ENCODE measurements at regions not wholly inside any gene's neighbourhood (a gene's known extent, or its start where the extent isn't known, plus 50 kb on each side); places are given as distances from the start of the nearest gene placed in this dataset.

DNA sequence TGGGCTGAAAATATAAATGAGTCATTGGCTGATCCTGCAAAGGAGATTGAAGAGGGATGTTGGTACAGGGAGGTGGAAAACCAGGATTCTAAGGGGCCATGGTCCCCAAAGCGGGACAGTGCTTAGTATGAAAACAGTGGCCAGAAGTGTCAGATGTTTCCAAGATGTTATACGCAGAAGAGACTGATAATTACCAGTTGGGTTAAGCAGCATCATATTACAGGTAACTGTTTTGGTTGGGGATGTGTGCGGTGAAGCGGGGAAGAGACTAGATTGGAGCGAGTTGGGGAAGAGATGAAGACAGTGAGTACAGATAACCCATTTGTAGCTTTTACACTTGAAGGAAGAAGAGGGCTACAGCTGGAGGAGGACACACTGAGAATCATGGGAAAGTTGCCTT, 80.8 kb downstream of the PLEKHG1 start:
- H3K36me3 Mint-ChIP-seq (ENCODE audit: low read depth) = no peaks in the 10 kb centered on the region
- Histone ChIP-seq H3K27ac (ENCODE audit: low read depth, low read length) (no peak overlapping the region), H3K9me3 (ENCODE audit: control insufficient read depth, low read length) (no peaks in the 10 kb centered on the region), H3K36me3 (ENCODE audit: control insufficient read depth, insufficient read depth, low read length) (no peaks in the 10 kb centered on the region), H3K4me3 (ENCODE audit: low read length) (no peak overlapping the region), H3K4me1 (ENCODE audit: control insufficient read depth, insufficient read depth, low read length) (no peaks in the 10 kb centered on the region), H3K9ac (ENCODE audit: extremely low read depth, low read length, poor library complexity, severe bottlenecking) (no peak overlapping the region), H3K27me3 (ENCODE audit: control insufficient read depth, insufficient read depth, low read length, poor library complexity, severe bottlenecking) (no peaks in the 10 kb centered on the region)
- no peak overlapping the region for H3K27ac Mint-ChIP-seq
- no peak overlapping the region for H3K4me3 Mint-ChIP-seq
- H3K4me1 Mint-ChIP-seq = no peaks in the 10 kb centered on the region
- no peaks in the 10 kb centered on the region for H3K27me3 Mint-ChIP-seq (ENCODE audit: insufficient read depth)
- 89 to 96% methylated on average over 2 to 5 of the region's 5 CpGs for WGBS, 2 experiments (ENCODE audit: insufficient coverage in 1 of 2, insufficient read length in 1 of 2)
- no peak for DNase-seq
- no peaks in the 10 kb centered on the region for H3K9me3 Mint-ChIP-seq
- TF ChIP-seq, protein P1, sequence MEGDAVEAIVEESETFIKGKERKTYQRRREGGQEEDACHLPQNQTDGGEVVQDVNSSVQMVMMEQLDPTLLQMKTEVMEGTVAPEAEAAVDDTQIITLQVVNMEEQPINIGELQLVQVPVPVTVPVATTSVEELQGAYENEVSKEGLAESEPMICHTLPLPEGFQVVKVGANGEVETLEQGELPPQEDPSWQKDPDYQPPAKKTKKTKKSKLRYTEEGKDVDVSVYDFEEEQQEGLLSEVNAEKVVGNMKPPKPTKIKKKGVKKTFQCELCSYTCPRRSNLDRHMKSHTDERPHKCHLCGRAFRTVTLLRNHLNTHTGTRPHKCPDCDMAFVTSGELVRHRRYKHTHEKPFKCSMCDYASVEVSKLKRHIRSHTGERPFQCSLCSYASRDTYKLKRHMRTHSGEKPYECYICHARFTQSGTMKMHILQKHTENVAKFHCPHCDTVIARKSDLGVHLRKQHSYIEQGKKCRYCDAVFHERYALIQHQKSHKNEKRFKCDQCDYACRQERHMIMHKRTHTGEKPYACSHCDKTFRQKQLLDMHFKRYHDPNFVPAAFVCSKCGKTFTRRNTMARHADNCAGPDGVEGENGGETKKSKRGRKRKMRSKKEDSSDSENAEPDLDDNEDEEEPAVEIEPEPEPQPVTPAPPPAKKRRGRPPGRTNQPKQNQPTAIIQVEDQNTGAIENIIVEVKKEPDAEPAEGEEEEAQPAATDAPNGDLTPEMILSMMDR (conservative IDR thresholded peaks at IDR 0.05) = no peak

DNA sequence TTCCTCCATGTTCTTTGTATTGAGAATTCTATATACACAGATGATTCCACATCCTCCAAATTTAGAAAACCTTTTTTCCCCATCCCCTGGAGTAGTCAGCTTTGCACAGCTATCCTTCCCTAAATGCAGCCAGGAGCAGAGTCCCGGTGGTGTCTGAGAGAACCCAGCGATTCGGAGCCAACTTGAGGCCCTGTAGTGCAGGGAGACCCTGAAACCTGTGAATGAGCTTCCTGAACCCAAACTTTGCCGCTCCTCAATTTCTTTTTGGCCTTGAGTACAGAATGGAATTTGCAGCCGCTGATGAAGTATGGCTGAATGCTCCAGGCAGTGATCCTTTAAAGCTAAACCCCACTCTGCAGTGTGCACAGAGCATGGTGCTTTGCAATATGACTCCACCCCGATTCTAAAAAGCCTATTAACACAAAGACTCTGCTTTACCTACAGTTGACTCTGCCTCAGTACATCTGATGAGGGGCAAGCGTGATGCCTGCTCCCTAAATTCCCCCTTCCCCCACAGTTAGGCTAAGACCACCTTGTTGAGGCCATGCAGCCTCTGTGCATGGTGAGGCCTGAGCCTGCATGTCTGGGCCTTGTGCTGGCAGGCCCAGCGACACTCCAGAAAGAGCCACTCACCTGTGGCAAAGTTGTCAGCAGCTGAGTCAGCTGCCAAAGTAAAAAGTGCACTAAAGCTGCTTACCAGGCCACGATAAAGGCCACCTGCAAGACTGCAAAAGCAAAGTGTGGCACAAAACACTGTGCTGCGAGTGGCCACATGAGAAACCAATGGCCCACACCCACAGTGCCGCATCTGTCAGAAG, 82.1 kb downstream of the PLEKHG1 start:
- Histone ChIP-seq H3K27ac (ENCODE audit: low read depth, low read length) (no peak overlapping the region), H3K4me3 (ENCODE audit: low read length) (no peak overlapping the region), H3K9me3 (ENCODE audit: control insufficient read depth, low read length) (no peaks in the 10 kb centered on the region), H3K9ac (ENCODE audit: extremely low read depth, low read length, poor library complexity, severe bottlenecking) (no peak overlapping the region), H3K27me3 (ENCODE audit: control insufficient read depth, insufficient read depth, low read length, poor library complexity, severe bottlenecking) (no peaks in the 10 kb centered on the region), H3K4me1 (ENCODE audit: control insufficient read depth, insufficient read depth, low read length) (no peaks in the 10 kb centered on the region), H3K36me3 (ENCODE audit: control insufficient read depth, insufficient read depth, low read length) (no peaks in the 10 kb centered on the region)
- Mint-ChIP-seq H3K9me3 (no peaks in the 10 kb centered on the region), H3K27me3 (ENCODE audit: insufficient read depth) (no peaks in the 10 kb centered on the region), H3K27ac (no peak overlapping the region), H3K4me1 (no peaks in the 10 kb centered on the region), H3K36me3 (ENCODE audit: low read depth) (no peaks in the 10 kb centered on the region), H3K4me3 (no peak overlapping the region)
- TF ChIP-seq, protein P1 (conservative IDR thresholded peaks at IDR 0.05) = no peak
- 92 to 98% methylated on average over 9 to 11 of the region's 11 CpGs for WGBS, 2 experiments (ENCODE audit: insufficient coverage in 1 of 2, insufficient read length in 1 of 2)
- DNase-seq = no peak

DNA sequence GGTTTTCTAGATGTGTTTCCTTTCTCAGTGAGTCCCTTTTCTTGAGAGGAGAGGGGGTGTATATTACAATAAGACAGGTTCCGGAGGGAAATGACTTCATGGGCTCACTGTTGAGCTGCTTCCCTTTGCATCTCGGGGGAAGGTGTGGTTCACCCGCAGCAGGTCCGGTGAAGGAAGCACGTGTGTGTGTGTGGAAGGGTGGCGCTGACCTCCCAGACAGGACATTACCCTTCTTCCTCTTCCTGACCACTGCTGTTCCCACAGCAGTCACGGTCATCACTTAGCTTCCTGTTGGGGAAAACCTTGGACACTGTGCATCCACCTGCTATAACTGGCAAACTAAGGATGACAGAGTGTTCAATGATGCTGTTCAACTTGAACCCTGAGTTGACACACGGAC, 83.6 kb downstream of the PLEKHG1 start:
- Histone ChIP-seq H3K4me1 (ENCODE audit: control insufficient read depth, insufficient read depth, low read length) (no peaks in the 10 kb centered on the region), H3K9ac (ENCODE audit: extremely low read depth, low read length, poor library complexity, severe bottlenecking) (no peak overlapping the region), H3K27me3 (ENCODE audit: control insufficient read depth, insufficient read depth, low read length, poor library complexity, severe bottlenecking) (no peaks in the 10 kb centered on the region), H3K9me3 (ENCODE audit: control insufficient read depth, low read length) (no peaks in the 10 kb centered on the region), H3K36me3 (ENCODE audit: control insufficient read depth, insufficient read depth, low read length) (no peaks in the 10 kb centered on the region), H3K4me3 (ENCODE audit: low read length) (no peak overlapping the region), H3K27ac (ENCODE audit: low read depth, low read length) (no peak overlapping the region)
- TF ChIP-seq, protein P1 (conservative IDR thresholded peaks at IDR 0.05) = no peak
- no peaks in the 10 kb centered on the region for H3K27me3 Mint-ChIP-seq (ENCODE audit: insufficient read depth)
- no peak overlapping the region for H3K27ac Mint-ChIP-seq
- no peaks in the 10 kb centered on the region for H3K9me3 Mint-ChIP-seq
- DNase-seq = no peak
- H3K4me1 Mint-ChIP-seq = no peaks in the 10 kb centered on the region
- WGBS, 2 experiments (ENCODE audit: insufficient coverage in 1 of 2, insufficient read length in 1 of 2) = 90 to 100% methylated on average over 4 to 8 of the region's 8 CpGs
- H3K36me3 Mint-ChIP-seq (ENCODE audit: low read depth) = no peaks in the 10 kb centered on the region
- H3K4me3 Mint-ChIP-seq = no peak overlapping the region

Measured in endodermal cell (in vitro differentiated cells).